Esophagus muscularis mucosa (tissue), 4 donors: ENCODE measurements at regions not wholly inside any gene's neighbourhood (a gene's known extent, or its start where the extent isn't known, plus 50 kb on each side); places are given as distances from the start of the nearest gene placed in this dataset.

ENCODE experiments used
- DNase-seq: peaks from one replicate; pipeline ENCODE4 v3.0.0-alpha.2; 2017; ENCODE audit errors: extremely low spot score
- H3K27ac ChIP-seq, 4 donors: fragments of 200-600 bp; sonication (generic); replicated peaks in 1 of 4; 1 replicate in 3 of 4; 2 replicates in 1 of 4; pipeline ENCODE4 v1.5.1; 2016 to 2019; ENCODE audit warnings: mild to moderate bottlenecking in 1 of 4
- H3K27me3 ChIP-seq, 4 donors: fragments of 200-600 bp; sonication (generic); one replicate each; pipeline versions ENCODE4 v1.5.1 to v1.6.0; 2016 to 2019
- H3K36me3 ChIP-seq, 4 donors: fragments of 200-600 bp; sonication (generic); one replicate each; pipeline ENCODE4 v1.5.1; 2016 to 2019
- H3K4me1 ChIP-seq, 4 donors: fragments of 200-600 bp; sonication (generic); one replicate each; pipeline ENCODE4 v1.5.1; 2016 to 2019
- H3K4me3 ChIP-seq, 4 donors: fragments of 200-600 bp; sonication (generic); 1 replicate in 2 of 4; 2 replicates in 2 of 4; pipeline ENCODE4 v1.5.1; 2016 to 2019; ENCODE audit warnings: mild to moderate bottlenecking in 4 of 4, moderate library complexity in 1 of 4
- H3K9me3 ChIP-seq, 4 donors: fragments of 200-600 bp; sonication (generic); 1 replicate in 3 of 4; 2 replicates in 1 of 4; pipeline ENCODE4 v1.5.1; 2016 to 2019
- EP300 ChIP-seq: sonication (generic); formaldehyde crosslinking; IDR thresholded peaks from one replicate; pipeline ENCODE4 v1.6.1; 2017; ENCODE audit warnings: antibody characterized with exemption
- POLR2A ChIP-seq: fragments of 450-650 bp; IDR thresholded peaks from one replicate; pipeline ENCODE4 v1.6.1; 2017; ENCODE audit warnings: antibody characterized with exemption, moderate library complexity, mild to moderate bottlenecking, low read depth
- POLR2AphosphoS5 ChIP-seq, 2 donors: sonication (generic); formaldehyde crosslinking; IDR thresholded peaks; one replicate each; pipeline ENCODE4 v1.6.1; 2017; ENCODE audit warnings: antibody characterized with exemption in 2 of 2
- WGBS: methylation state at CpG from one replicate; pipeline ENCODE4 v1.1.5; 2018; 5-methylcytosine and 5-hydroxymethylcytosine counted together
- intact Hi-C: fragments of 100-400 bp; cut with DNase I; formaldehyde crosslinking; loops from one replicate; pipeline ENCODE4 v1.15.1; 2023
- TF ChIP-seq, protein P1 (sequence below), 3 experiments: fragments of 200-600 bp in 2 of 3; fragments of 450-650 bp in 1 of 3; sonication (generic) in 2 of 3; IDR thresholded peaks; one replicate each; pipeline ENCODE4 v1.5.1; 2017 to 2019; ENCODE audit warnings: antibody characterized with exemption in 3 of 3, mild to moderate bottlenecking in 2 of 3, moderate library complexity in 1 of 3

DNA sequence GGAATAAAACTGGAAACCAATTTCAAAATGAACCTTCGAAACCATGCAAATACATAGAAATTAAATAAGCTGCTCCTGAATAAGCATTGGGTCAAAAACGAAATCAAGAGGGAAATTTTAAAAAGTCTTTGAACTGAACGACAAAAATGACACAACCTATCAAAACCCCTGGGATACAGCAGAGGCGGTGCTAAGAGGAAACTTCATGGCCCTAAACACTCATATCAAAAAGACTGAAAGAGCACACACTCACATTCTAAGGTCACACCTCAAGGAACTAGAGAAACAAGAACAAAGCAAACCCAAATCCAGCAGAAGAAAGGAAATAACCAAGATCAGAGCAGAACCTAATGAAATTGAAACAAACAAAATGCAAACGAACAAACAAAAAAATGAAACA lies 85.2 kb upstream of the CDC42BPA start:
- no peaks in the 10 kb centered on the region for H3K4me1 ChIP-seq
- H3K27me3 ChIP-seq: no peaks in the 10 kb centered on the region
- intact Hi-C loops: no loop called here
- TF ChIP-seq, protein P1, sequence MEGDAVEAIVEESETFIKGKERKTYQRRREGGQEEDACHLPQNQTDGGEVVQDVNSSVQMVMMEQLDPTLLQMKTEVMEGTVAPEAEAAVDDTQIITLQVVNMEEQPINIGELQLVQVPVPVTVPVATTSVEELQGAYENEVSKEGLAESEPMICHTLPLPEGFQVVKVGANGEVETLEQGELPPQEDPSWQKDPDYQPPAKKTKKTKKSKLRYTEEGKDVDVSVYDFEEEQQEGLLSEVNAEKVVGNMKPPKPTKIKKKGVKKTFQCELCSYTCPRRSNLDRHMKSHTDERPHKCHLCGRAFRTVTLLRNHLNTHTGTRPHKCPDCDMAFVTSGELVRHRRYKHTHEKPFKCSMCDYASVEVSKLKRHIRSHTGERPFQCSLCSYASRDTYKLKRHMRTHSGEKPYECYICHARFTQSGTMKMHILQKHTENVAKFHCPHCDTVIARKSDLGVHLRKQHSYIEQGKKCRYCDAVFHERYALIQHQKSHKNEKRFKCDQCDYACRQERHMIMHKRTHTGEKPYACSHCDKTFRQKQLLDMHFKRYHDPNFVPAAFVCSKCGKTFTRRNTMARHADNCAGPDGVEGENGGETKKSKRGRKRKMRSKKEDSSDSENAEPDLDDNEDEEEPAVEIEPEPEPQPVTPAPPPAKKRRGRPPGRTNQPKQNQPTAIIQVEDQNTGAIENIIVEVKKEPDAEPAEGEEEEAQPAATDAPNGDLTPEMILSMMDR (IDR thresholded peaks at IDR 0.05): no peak
- no peak for TF ChIP-seq EP300
- TF ChIP-seq POLR2AphosphoS5 (IDR thresholded peaks at IDR 0.05): no peak
- TF ChIP-seq POLR2A: no peak
- WGBS: 85% methylated on average over 5 of the region's 5 CpGs
- DNase-seq: no peak
- no peak overlapping the region for H3K27ac ChIP-seq
- H3K4me3 ChIP-seq: no peak overlapping the region
- H3K36me3 ChIP-seq: no peaks in the 10 kb centered on the region
- no peaks in the 10 kb centered on the region for H3K9me3 ChIP-seq

DNA sequence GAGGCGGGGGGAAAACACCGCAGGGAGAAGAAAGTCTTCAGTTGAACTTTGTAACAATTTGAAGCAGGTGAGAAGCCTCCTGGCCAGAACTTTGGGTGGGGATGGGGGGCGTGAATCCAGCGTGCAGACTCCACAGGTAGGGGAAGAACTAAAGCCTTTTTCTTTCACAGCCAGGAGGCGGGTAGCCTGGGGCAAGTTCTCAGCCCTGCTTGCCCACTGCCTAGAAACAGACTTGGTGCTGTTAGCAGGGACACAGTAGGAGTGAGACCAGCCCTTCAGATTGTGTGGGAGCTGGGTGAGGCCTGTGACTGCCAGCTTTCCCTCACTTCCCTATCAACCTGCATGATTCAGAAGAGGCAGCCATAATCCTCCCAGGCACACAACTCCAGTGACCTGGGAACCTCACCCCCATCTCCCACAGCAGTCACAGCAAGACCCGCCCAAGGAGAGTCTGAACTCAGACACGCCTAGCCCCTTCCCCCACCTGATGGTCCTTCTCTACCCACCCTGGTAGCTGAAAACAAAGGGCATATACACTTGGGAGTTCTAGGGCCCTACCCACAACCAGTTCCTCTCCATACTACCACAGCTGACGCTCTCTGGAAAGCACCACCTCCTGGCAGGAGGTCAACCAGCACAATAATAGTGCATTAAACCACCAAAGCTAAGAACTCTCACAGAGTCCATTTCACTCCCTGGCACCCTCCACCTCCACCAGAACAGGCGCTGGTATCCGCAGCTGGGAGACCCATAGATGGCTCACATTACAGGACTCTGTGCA lies 83.5 kb upstream of the CDC42BPA start:
- no peak for DNase-seq
- H3K9me3 ChIP-seq: no peaks in the 10 kb centered on the region
- no peaks in the 10 kb centered on the region for H3K4me1 ChIP-seq
- intact Hi-C loops: no loop called here
- 97% methylated on average over 8 of the region's 10 CpGs for whole genome bisulfite sequencing
- TF ChIP-seq, protein P1 (IDR thresholded peaks at IDR 0.05): no peak
- no peak for TF ChIP-seq EP300
- TF ChIP-seq POLR2AphosphoS5 (IDR thresholded peaks at IDR 0.05): no peak
- no peak for TF ChIP-seq POLR2A
- no peak overlapping the region for H3K27ac ChIP-seq
- H3K4me3 ChIP-seq: no peak overlapping the region
- H3K36me3 ChIP-seq: no peaks in the 10 kb centered on the region
- H3K27me3 ChIP-seq: no peaks in the 10 kb centered on the region

DNA sequence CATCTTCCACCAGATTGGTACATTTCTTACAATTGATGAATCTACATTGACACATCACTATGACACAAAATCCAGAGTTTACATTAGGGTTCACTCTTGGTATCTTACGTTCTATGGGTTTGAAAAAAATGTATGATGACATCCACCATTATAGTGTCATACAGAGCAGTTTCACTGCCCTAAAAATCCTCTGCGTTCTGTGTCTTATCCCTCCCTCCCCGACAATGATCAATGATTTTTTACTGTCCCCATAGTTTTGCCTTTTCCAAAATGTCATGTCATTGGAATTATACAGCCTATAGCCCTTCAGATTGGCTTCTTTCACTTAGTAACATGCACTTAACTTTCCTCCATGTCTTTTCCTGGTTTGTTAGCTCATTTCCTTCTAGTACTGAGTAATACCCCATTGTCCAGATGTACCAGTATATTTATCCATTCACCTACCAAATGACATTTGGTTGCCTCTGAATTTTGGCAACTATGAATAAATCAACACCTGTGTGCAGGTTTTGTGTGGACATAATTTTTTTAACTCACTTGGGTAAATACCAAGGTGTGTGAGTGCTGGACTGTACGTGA lies 80.9 kb upstream of the CDC42BPA start:
- WGBS: 76% methylated on average over 4 of the region's 4 CpGs
- intact Hi-C loops: no loop called here
- TF ChIP-seq POLR2A (no peak), POLR2AphosphoS5 (IDR thresholded peaks at IDR 0.05) (no peak), EP300 (no peak)
- TF ChIP-seq, protein P1 (IDR thresholded peaks at IDR 0.05): no peak
- Histone ChIP-seq H3K4me3 (no peak overlapping the region), H3K27me3 (no peaks in the 10 kb centered on the region), H3K27ac (no peak overlapping the region), H3K4me1 (no peaks in the 10 kb centered on the region), H3K36me3 (no peaks in the 10 kb centered on the region), H3K9me3 (no peaks in the 10 kb centered on the region)
- DNase-seq: no peak

DNA sequence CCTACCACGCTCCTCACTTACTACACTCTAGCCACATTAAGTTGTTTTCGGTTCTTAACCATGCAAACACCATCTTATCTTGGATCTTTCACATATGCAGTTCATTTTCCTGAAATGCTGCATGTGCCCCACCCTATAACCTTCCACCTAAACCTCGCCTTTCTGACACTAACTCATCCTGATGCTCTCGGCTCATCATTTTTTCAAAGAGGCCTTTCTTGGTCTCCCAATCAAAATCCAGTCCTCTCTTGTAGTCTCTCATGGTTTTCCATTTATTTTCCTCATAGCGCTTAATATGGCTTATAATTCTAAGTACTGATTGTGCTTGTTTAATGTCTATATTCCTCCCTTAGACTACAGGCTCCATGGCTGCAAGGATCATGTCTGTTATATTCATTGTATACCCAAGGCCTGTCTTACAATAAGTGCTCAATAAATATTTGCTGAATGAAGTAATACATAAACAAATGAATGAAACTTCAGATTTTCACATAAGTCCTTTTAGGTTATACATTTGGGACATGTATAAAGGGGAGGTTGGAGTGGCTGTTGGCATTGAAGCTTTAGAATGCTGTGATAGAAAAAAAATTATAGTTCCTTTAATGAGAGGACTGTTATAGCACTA lies 79.2 kb upstream of the CDC42BPA start:
- 92% methylated on average over 5 of the region's 5 CpGs for WGBS
- DNase-seq: no peak
- Histone ChIP-seq H3K4me3 (no peak overlapping the region), H3K27me3 (no peaks in the 10 kb centered on the region), H3K27ac (no peak overlapping the region), H3K9me3 (no peaks in the 10 kb centered on the region), H3K36me3 (no peaks in the 10 kb centered on the region), H3K4me1 (no peaks in the 10 kb centered on the region)
- intact Hi-C loops: no loop called here
- TF ChIP-seq POLR2A: no peak
- TF ChIP-seq POLR2AphosphoS5 (IDR thresholded peaks at IDR 0.05): no peak
- TF ChIP-seq, protein P1 (IDR thresholded peaks at IDR 0.05): no peak
- TF ChIP-seq EP300: no peak
